GM11168 (cell line): ENCODE measurements at regions not wholly inside any gene's neighbourhood (a gene's known extent, or its start where the extent isn't known, plus 50 kb on each side); places are given as distances from the start of the nearest gene placed in this dataset.
"Not testable (repeated sequence)": the region's sequence is repeated elsewhere in the genome, so short reads cannot be mapped to it uniquely, and the experiment has no call there.

Experiments
- in situ Hi-C: fragments of 300-500 bp; cut with MboI; formaldehyde crosslinking; loops from one replicate; pipeline ENCODE4 v1.12.0; 2022; ENCODE audit warnings: low sequenced_read_pairs; ENCODE audit not compliant: unreplicated experiment

DNA sequence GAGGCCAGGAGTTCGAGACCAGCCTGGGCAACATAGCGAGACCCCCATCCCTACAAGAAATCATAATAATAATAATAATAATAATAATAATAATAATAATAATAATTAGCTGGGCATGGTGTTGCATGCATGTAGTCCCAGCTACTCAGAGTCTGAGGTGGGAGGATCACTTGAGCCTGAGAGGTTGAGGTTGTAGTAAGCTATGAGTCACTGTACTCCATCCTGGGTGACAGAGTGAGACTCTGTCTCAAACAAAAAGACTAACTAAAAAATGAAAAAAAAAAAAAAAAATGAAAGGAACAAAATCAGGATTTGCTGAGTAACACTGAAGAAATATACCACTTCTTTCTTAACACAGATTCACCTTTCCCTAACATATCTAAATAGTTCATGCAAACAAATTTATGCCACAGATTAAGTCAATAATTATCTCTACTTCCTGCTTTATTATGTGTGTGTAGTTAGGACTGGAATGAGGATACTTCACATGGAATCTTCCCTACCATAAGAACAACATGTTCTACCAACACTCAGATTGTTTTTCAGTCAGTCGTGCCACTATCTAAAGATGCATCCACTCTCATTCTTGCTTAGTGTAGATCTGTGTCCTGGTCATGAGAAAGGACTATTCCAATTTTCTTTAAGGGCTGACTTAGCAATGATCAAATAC is 928.7 kb downstream of the SLC4A3 start:
- in situ Hi-C loops = no loop called here

DNA sequence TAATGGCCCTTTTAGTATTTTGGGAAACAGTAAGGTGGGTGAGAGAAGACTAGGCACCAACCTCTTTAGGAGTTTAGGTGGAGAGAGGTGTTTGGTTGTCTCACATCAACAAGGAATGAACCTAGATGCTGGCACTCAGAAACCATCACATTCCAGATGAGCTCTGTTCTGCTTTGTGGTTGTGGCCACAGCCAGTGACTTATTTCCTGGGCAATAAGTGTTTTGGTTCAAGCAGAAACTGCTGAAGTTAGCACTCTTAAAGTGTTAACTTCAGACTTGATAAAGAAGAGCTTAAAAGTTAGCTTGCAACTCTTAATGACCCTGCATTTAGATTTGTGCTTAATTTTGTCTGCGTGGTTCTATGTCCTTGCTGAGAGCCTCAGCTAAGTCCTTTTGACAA is 929.2 kb downstream of the SLC4A3 start:
- in situ Hi-C loops = no loop called here

DNA sequence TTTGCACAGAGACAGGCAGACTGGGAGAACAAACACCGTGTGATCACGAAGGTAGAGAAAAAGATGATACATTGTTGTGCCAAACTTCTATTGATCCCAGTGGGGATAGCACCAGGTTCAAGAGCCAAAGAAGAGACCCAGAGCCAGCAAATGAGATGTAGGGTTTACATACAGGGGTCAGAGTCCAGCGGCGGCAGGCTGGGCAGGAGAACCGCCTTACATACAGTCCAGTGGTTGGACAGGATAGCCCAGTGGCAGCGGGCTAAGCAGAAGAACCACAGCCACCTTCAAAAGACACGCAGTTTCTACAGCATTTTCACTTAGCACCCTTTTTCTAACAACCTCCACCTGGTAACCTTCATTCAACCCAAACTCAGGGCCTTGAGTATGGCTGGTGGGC is 932.8 kb downstream of the SLC4A3 start:
- in situ Hi-C loops = no loop called here

- in situ Hi-C loops = no loop called here
Observed at GRCh38 chr2:220562375-220563140, 935.1 kb downstream of the SLC4A3 start.

DNA sequence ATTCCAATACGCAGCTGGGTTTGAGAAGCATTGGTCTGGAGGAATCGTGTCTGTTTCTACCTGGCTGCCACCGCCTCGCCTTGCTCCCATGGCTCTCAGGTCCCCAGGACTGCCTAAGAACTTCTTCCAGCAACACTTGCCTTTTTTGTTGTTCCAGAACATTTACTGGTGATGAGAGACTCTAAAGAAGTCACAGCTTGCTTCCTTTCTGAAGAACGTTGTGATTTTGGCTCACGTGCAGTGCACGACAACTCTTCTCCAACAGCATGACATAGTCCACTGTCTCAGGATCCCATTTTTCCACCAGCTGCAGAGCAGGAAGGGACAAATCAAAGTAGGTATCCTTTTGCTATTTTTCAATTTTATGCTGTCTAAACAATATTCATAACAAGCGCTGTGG is 940.9 kb downstream of the SLC4A3 start:
- in situ Hi-C loops = no loop called here

DNA sequence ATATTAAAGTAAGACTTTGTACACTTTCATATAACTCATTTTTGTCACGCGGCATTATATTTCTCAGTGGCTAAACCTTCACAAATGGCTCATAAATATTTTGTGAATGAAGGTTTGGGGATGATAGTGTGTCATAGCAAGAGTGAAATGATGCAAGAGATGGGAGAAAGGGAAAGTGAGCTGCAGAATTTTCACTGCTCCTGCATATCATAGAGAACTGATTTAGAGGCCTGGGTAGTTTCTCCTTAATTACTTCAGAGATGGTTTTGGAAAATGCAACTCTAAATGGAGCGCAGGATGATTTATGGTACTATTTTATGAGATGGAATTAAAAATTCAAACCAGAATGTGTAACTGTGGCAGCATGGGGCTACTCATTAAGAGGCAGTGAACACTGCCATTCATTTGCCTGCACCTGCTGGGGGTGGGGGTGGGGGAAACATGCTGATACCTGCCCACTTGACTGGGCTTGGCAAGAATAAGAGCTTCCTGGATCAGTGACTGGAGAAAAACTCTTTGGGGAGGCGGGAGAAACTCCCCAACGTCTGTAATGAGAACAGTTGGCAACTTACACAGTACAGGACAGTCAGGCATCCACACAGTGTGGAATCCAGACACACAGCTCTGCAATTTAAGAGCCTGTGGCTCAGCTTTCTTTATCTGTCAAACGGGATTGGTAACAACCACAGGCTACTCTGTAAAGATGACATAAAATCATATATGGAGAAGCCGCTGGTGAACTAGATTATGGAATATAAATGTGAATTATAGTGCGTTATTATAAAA is 941.9 kb downstream of the SLC4A3 start:
- in situ Hi-C loops = no loop called here

DNA sequence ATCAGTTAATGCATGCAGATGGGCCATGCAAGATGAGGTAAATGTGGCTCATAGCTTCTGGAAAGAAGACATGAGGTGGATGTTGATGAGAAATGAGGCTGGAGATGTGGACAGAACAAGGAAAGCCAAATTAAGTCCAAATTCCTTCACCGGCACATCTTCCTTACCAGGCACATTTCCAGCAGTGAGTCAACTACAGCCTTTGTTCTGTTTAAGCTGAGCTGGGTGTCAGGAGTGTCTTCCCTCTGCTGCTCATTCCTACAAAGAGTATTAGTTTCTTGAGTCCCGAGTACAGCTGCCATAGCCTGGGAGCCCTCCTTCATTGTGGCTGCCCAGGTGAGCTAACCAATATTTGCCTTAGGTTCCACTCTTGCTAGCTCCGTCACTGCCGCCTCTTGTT is 945.0 kb downstream of the SLC4A3 start:
- in situ Hi-C loops = no loop called here

- in situ Hi-C loops = no loop called here
Observed at GRCh38 chr2:220574038-220574437, 946.6 kb downstream of the SLC4A3 start.

- in situ Hi-C loops = no loop called here
Observed at GRCh38 chr2:220575963-220576362, 948.5 kb downstream of the SLC4A3 start.

- in situ Hi-C loops = no loop called here
Observed at GRCh38 chr2:220579452-220579851, 952.0 kb downstream of the SLC4A3 start.

GRCh38 chr2:220580113-220580512 is 952.7 kb downstream of the SLC4A3 start:
- in situ Hi-C loops = no loop called here

- in situ Hi-C loops = no loop called here
Observed at GRCh38 chr2:220583725-220584124, 956.3 kb downstream of the SLC4A3 start.

DNA sequence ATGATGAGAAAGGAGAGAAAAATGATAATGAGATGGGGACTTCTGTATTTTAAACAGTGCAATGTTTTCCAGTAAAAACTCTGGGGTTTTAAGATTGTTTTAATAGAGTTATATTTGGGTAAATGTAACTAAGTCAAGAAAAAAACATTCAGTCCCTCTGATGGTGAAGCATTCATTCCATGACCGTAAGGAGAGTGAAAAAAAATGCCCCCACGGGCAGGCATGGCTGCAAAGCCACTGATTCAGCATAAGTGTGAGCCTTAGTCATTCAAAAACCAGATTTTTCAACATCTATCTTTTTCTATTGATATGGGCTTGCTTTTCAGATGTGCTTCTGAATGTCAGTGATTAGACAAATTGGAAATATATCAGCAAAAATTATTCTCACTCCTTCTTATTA is 957.8 kb downstream of the SLC4A3 start:
- in situ Hi-C loops = no loop called here

DNA sequence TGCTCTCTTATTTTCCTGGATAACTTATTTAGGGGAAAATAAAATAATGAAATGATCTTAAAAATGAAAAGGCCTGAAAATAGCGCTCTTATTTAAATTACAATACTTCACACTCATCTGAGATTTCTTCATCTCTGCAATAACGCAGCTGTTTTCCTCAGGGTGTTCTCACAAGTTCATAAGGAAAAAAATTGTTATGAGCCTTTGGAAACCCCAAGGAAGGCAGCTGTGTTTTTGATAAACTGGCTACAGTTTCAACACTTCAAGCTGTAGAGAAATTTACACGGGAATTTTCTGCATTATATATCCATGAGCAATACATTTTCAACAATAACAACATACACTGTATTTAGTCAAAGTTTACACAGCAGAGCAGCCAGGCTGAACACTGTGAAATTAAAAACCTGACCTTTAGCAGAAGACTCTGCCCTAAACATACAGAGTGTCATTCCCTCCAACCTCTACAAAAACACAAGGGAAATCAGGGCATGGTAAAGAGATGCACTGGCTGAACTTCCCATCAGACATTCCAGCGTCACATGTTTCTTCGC is 959.6 kb downstream of the SLC4A3 start:
- in situ Hi-C loops = no loop called here

DNA sequence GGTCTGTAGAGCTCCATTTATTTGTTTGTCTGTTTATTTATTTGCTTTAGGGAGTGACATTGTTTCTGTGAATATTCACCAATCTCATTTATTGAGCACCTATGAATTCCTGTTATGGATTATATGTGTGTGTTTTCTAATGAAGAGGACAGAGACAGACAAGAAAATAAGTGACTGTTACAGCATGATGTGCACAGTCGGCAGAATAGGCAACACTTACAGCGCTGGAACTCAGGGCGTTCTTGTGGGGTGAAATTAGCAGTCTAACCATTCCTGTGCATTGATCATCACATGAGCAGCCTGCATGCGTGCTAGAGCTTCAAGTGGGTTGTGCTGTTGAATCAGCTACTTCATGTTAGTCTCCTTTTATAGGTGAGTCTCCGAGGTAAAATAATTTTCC is 960.7 kb downstream of the SLC4A3 start:
- in situ Hi-C loops = no loop called here

DNA sequence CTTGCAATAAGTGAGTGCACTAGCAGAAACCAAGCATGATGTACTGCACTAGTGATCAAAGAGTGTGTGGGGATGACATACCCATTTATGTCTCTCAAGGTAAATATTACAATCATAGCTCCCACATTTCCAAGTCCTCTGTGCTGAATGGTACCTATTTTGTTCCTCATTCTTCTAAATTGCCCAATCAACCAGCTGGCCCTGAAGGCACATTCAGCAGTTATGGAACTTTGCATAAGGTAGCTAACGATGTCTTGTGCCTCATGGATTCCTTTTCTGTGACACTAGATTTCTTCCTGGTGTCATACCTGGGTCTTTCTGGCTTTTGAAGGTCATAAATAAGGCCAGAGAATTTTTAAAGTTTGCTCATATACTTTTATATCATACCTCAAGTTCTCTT is 963.0 kb downstream of the SLC4A3 start:
- in situ Hi-C loops = no loop called here

GRCh38 chr2:220593526-220593925 is 966.1 kb downstream of the SLC4A3 start:
- in situ Hi-C loops = no loop called here

GRCh38 chr2:220601674-220602073 is 970.4 kb downstream of the EPHA4 start:
- in situ Hi-C loops = no loop called here

GRCh38 chr2:220613004-220613403 is 959.1 kb downstream of the EPHA4 start:
- in situ Hi-C loops = not testable (repeated sequence)

DNA sequence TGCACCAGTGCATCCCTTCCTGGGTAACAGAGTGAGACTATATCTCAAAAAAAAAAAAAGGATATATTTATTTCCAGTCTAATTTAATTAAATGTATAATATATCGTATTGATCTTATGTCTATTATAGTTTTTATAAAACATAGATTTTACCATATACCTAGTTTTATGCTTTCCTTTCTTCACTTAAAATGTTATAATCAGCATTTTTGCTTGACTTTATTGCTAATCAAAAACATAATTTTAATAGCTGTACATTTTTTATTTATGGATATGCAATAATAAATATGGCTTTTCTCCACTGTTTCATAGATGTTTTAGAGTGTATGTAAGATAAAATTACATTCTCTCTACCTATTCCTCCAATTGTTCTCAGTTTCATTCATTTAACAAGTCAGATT is 958.0 kb downstream of the EPHA4 start:
- in situ Hi-C loops = no loop called here
